ENCODE measurements at regions not wholly inside any gene's neighbourhood (a gene's known extent, or its start where the extent isn't known, plus 50 kb on each side); places are given as distances from the start of the nearest gene placed in this dataset.

DNA sequence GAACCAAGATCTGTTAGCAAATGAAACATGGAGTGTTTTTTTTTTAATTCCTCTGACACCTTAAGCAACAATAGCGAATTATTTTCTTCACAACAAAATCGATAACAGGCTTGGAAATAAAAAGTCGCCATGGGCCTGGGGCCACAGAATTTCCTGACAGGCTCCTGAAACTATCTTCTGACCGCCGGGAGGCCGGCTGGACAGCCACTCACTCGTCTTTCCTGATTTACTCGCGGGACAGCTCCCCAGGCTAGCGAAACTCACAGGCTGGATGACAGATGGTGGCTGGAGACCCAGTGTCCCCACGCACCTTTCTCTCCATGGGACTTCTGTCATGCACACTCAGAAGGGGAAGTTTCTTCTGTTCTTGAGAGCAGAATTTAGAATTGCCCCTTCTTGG, 143.3 kb upstream of the IRX2 start:
- no peaks in the 10 kb centered on the region for H3K9me3 Mint-ChIP-seq
- DNase-seq (ENCODE audit: low spot score): no peak
- POLR2A ChIA-PET: no interaction called here
- no peaks in the 10 kb centered on the region for H3K36me3 Mint-ChIP-seq
- no peak overlapping the region for H3K4me3 Mint-ChIP-seq
- CTCF ChIA-PET: interaction anchor here (1.5 kb wide), 1 partner anchor 90 kb away, joined by 3 read pairs; no protein-coding TSS in a partner anchor
- no peaks in the 10 kb centered on the region for H3K27me3 Mint-ChIP-seq (ENCODE audit: low read depth)
- H3K27ac Mint-ChIP-seq: no peak overlapping the region
- TF ChIP-seq ZNF671 (CRISPR knock-in tag; IDR thresholded peaks at IDR 0.05) (no peak), GRHL2 (CRISPR knock-in tag; IDR thresholded peaks at IDR 0.05; ENCODE audit: insufficient replicate concordance, severe bottlenecking) (no peak), ZNF423 (CRISPR knock-in tag; IDR thresholded peaks at IDR 0.05) (no peak), JUN (CRISPR knock-in tag; IDR thresholded peaks at IDR 0.05) (no peak), MYBL2 (CRISPR knock-in tag; IDR thresholded peaks at IDR 0.05) (no peak), NR1H2 (CRISPR knock-in tag; IDR thresholded peaks at IDR 0.05) (no peak), EMX1 (CRISPR knock-in tag; IDR thresholded peaks at IDR 0.05) (no peak), TEAD4 (CRISPR knock-in tag; IDR thresholded peaks at IDR 0.05) (no peak), IRF2 (CRISPR knock-in tag; IDR thresholded peaks at IDR 0.05; ENCODE audit: borderline replicate concordance, low read depth) (no peak), NR3C1 (CRISPR knock-in tag; conservative IDR thresholded peaks at IDR 0.05; ENCODE audit: low read depth) (no peak)
- TF ChIP-seq, protein P1, sequence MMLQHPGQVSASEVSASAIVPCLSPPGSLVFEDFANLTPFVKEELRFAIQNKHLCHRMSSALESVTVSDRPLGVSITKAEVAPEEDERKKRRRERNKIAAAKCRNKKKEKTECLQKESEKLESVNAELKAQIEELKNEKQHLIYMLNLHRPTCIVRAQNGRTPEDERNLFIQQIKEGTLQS (CRISPR knock-in tag; conservative IDR thresholded peaks at IDR 0.05): no peak
- TF ChIP-seq, protein P2, sequence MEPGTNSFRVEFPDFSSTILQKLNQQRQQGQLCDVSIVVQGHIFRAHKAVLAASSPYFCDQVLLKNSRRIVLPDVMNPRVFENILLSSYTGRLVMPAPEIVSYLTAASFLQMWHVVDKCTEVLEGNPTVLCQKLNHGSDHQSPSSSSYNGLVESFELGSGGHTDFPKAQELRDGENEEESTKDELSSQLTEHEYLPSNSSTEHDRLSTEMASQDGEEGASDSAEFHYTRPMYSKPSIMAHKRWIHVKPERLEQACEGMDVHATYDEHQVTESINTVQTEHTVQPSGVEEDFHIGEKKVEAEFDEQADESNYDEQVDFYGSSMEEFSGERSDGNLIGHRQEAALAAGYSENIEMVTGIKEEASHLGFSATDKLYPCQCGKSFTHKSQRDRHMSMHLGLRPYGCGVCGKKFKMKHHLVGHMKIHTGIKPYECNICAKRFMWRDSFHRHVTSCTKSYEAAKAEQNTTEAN (CRISPR knock-in tag; IDR thresholded peaks at IDR 0.05): no peak
- TF ChIP-seq, protein P3, sequence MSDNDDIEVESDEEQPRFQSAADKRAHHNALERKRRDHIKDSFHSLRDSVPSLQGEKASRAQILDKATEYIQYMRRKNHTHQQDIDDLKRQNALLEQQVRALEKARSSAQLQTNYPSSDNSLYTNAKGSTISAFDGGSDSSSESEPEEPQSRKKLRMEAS (CRISPR knock-in tag; IDR thresholded peaks at IDR 0.05): no peak
- TF ChIP-seq, protein P4, sequence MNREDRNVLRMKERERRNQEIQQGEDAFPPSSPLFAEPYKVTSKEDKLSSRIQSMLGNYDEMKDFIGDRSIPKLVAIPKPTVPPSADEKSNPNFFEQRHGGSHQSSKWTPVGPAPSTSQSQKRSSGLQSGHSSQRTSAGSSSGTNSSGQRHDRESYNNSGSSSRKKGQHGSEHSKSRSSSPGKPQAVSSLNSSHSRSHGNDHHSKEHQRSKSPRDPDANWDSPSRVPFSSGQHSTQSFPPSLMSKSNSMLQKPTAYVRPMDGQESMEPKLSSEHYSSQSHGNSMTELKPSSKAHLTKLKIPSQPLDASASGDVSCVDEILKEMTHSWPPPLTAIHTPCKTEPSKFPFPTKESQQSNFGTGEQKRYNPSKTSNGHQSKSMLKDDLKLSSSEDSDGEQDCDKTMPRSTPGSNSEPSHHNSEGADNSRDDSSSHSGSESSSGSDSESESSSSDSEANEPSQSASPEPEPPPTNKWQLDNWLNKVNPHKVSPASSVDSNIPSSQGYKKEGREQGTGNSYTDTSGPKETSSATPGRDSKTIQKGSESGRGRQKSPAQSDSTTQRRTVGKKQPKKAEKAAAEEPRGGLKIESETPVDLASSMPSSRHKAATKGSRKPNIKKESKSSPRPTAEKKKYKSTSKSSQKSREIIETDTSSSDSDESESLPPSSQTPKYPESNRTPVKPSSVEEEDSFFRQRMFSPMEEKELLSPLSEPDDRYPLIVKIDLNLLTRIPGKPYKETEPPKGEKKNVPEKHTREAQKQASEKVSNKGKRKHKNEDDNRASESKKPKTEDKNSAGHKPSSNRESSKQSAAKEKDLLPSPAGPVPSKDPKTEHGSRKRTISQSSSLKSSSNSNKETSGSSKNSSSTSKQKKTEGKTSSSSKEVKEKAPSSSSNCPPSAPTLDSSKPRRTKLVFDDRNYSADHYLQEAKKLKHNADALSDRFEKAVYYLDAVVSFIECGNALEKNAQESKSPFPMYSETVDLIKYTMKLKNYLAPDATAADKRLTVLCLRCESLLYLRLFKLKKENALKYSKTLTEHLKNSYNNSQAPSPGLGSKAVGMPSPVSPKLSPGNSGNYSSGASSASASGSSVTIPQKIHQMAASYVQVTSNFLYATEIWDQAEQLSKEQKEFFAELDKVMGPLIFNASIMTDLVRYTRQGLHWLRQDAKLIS (CRISPR knock-in tag; IDR thresholded peaks at IDR 0.05; ENCODE audit: borderline replicate concordance): no peak
- TF ChIP-seq, protein P5, sequence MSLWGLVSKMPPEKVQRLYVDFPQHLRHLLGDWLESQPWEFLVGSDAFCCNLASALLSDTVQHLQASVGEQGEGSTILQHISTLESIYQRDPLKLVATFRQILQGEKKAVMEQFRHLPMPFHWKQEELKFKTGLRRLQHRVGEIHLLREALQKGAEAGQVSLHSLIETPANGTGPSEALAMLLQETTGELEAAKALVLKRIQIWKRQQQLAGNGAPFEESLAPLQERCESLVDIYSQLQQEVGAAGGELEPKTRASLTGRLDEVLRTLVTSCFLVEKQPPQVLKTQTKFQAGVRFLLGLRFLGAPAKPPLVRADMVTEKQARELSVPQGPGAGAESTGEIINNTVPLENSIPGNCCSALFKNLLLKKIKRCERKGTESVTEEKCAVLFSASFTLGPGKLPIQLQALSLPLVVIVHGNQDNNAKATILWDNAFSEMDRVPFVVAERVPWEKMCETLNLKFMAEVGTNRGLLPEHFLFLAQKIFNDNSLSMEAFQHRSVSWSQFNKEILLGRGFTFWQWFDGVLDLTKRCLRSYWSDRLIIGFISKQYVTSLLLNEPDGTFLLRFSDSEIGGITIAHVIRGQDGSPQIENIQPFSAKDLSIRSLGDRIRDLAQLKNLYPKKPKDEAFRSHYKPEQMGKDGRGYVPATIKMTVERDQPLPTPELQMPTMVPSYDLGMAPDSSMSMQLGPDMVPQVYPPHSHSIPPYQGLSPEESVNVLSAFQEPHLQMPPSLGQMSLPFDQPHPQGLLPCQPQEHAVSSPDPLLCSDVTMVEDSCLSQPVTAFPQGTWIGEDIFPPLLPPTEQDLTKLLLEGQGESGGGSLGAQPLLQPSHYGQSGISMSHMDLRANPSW (CRISPR knock-in tag; conservative IDR thresholded peaks at IDR 0.05; ENCODE audit: low read depth): no peak
- no peaks in the 10 kb centered on the region for H3K4me1 Mint-ChIP-seq
- ATAC-seq: no peak

DNA sequence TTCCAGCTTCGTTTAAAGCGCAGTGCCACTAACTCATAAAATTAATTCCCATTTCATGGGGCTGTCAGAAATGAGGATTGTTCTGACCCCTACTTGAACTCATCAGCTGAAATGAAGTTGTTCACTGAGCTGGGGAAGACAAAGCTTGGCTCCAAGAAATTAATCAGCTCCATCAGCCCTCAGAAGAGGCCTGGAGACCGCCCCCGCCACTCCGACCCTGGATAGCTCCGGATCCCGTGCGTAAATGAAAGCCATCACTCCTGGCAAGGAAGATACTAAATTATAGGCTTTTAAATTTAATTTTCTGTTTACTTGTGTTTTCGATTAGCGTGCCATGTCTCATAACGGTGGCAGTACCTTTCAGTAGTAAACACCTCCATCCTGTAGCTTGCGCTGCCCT, 142.8 kb upstream of the IRX2 start:
- no peak overlapping the region for H3K27ac Mint-ChIP-seq
- no peaks in the 10 kb centered on the region for H3K36me3 Mint-ChIP-seq
- ChIA-PET POLR2A (no interaction called here), CTCF (interaction anchor here (1.5 kb wide), 1 partner anchor 90 kb away, joined by 3 read pairs; no protein-coding TSS in a partner anchor)
- no peaks in the 10 kb centered on the region for H3K27me3 Mint-ChIP-seq (ENCODE audit: low read depth)
- DNase-seq (ENCODE audit: low spot score) (no peak), ATAC-seq (no peak)
- no peak overlapping the region for H3K4me3 Mint-ChIP-seq
- H3K4me1 Mint-ChIP-seq: no peaks in the 10 kb centered on the region
- H3K9me3 Mint-ChIP-seq: no peaks in the 10 kb centered on the region
- TF ChIP-seq, protein P6, sequence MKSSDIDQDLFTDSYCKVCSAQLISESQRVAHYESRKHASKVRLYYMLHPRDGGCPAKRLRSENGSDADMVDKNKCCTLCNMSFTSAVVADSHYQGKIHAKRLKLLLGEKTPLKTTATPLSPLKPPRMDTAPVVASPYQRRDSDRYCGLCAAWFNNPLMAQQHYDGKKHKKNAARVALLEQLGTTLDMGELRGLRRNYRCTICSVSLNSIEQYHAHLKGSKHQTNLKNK (CRISPR knock-in tag; IDR thresholded peaks at IDR 0.05): no peak
- no peak for TF ChIP-seq ZNF263 (CRISPR knock-in tag; IDR thresholded peaks at IDR 0.05; ENCODE audit: low read depth)
- no peak for TF ChIP-seq NFYB (CRISPR knock-in tag; conservative IDR thresholded peaks at IDR 0.05; ENCODE audit: low read depth)
- TF ChIP-seq ZNF396 (CRISPR knock-in tag; IDR thresholded peaks at IDR 0.05; ENCODE audit: borderline replicate concordance): no peak
- TF ChIP-seq FOXP1 (CRISPR knock-in tag; IDR thresholded peaks at IDR 0.05; ENCODE audit: borderline replicate concordance): no peak
- TF ChIP-seq, protein P7, sequence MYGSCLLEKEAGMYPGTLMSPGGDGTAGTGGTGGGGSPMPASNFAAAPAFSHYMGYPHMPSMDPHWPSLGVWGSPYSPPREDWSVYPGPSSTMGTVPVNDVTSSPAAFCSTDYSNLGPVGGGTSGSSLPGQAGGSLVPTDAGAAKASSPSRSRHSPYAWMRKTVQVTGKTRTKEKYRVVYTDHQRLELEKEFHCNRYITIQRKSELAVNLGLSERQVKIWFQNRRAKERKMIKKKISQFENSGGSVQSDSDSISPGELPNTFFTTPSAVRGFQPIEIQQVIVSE (CRISPR knock-in tag; IDR thresholded peaks at IDR 0.05; ENCODE audit: borderline replicate concordance): no peak
- TF ChIP-seq, protein P8, sequence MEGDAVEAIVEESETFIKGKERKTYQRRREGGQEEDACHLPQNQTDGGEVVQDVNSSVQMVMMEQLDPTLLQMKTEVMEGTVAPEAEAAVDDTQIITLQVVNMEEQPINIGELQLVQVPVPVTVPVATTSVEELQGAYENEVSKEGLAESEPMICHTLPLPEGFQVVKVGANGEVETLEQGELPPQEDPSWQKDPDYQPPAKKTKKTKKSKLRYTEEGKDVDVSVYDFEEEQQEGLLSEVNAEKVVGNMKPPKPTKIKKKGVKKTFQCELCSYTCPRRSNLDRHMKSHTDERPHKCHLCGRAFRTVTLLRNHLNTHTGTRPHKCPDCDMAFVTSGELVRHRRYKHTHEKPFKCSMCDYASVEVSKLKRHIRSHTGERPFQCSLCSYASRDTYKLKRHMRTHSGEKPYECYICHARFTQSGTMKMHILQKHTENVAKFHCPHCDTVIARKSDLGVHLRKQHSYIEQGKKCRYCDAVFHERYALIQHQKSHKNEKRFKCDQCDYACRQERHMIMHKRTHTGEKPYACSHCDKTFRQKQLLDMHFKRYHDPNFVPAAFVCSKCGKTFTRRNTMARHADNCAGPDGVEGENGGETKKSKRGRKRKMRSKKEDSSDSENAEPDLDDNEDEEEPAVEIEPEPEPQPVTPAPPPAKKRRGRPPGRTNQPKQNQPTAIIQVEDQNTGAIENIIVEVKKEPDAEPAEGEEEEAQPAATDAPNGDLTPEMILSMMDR (IDR thresholded peaks at IDR 0.05): no peak
- TF ChIP-seq, protein P3 (CRISPR knock-in tag; IDR thresholded peaks at IDR 0.05): no peak
- no peak for TF ChIP-seq JUN (CRISPR knock-in tag; IDR thresholded peaks at IDR 0.05)

All from WTC11 (cell line).